IPS-18a (cell line): ENCODE measurements at regions not wholly inside any gene's neighbourhood (a gene's known extent, or its start where the extent isn't known, plus 50 kb on each side); places are given as distances from the start of the nearest gene placed in this dataset.

ENCODE experiments used
- H3K27ac ChIP-seq: one replicate; pipeline ENCODE4 v1.5.1; 2013; ENCODE audit warnings: low read length
- H3K27me3 ChIP-seq: one replicate; pipeline ENCODE4 v1.6.1; 2013; ENCODE audit warnings: mild to moderate bottlenecking, low read length; ENCODE audit not compliant: control insufficient read depth, insufficient read depth
- H3K36me3 ChIP-seq: one replicate; pipeline ENCODE4 v1.6.1; 2013; ENCODE audit warnings: low read depth, low read length; ENCODE audit not compliant: control insufficient read depth
- H3K4me1 ChIP-seq: one replicate; pipeline ENCODE4 v1.6.1; 2013; ENCODE audit warnings: low read depth, low read length; ENCODE audit not compliant: control insufficient read depth
- H3K4me3 ChIP-seq: one replicate; pipeline ENCODE4 v1.5.1; 2013; ENCODE audit warnings: low read length
- H3K9ac ChIP-seq: one replicate; pipeline ENCODE4 v1.6.1; 2013; ENCODE audit warnings: mild to moderate bottlenecking, low read length, moderate library complexity
- H3K9me3 ChIP-seq: one replicate; pipeline ENCODE4 v1.6.1; 2013; ENCODE audit warnings: low read depth, low read length; ENCODE audit not compliant: control insufficient read depth

DNA sequence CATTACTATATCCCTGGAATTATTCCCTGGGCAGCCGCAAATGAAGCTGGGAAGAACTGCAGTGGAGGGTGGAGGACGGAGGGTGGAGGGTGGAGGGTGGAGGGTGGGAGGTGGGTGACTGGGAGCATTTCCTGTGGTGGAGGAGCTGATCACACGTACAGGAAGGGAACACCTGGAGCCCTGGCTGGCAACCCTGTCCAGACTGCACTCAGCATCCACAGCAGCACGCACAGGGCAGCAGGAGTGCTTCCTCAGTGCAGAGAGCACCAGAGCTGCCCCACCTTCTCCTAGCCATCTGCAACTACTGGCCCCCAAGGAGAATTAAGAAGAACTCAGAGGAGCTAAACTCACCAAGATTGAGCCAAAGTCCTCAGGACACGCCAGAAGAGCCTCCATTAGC, 249.9 kb downstream of the EIPR1 start:
- no peaks in the 10 kb centered on the region for H3K9me3 ChIP-seq
- H3K4me1 ChIP-seq, result no peaks in the 10 kb centered on the region
- H3K9ac ChIP-seq, result no peak overlapping the region
- H3K36me3 ChIP-seq, result no peaks in the 10 kb centered on the region
- no peak overlapping the region for H3K4me3 ChIP-seq
- H3K27ac ChIP-seq, result no peak overlapping the region
- no peaks in the 10 kb centered on the region for H3K27me3 ChIP-seq

DNA sequence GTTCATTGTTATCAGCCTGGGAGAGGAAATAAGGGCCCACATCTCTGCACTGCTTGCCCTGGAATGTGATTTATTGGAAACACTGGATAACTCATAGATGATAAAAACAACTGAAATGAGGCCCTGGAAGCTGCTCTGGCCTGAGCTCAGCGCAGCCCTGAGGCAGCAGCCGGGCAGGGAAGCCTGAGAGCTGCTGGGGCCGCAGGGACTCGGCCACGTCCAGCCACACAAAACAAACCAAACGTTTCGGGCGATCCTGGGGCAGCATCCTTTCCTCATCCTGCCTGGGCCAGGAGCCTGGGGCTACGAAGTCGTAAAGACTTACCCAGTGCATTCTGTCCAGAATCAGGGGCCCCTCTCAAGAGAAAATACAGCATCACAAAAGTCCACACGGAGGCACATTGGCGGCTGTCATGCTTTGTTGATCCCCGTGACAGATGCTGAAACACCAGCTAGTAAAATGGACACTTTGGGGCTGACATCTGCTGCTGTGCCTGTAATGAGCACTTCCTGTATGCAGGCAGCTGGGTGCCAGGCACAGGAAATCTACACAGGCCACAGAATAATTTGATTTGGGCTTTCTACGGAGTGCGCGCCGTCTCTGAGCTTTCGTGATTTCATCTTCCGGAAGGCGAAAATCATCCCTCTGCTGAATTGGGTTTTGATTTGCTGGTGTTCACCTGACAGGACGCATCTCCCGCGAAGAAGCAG, 250.6 kb downstream of the EIPR1 start:
- Histone ChIP-seq H3K4me1 (no peaks in the 10 kb centered on the region), H3K4me3 (no peak overlapping the region)

DNA sequence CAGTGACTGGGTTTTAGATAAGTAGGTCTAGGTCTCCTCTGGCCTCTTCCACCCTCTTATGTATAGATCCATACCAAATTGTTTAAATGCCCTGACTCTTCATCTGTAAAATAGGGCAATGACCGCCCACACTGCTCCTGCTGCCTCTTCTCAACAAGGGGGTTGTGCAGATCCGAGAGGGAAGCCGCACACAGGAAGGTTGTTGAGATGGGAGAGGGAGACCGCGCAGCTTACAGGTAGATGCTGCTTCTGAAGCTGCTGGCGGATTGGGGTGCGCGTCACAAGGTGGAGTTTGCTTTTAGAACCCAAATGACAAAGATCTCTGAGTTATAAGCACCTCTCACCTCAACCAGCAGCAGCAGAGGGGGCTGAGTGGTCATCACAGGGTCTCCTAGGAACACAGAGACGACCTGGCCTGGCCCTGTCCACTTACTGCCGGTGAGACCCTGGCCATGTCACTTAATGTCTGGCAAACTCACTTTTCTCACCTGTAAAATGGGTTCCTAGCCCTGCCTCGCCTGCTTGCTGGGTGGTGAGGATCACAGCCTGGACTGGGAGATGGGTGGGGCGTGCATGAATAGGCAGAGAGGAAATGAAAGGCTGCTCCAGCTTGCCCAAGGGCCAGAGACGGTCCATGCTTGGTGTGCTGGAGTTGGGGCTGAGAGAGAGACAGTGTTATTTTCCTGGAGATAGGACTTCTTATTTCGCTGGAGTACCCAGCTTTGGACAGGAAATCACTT, 251.3 kb downstream of the EIPR1 start:
- no peak overlapping the region for H3K9ac ChIP-seq
- H3K4me1 ChIP-seq, result no peaks in the 10 kb centered on the region
- H3K27me3 ChIP-seq, result no peaks in the 10 kb centered on the region
- H3K4me3 ChIP-seq, result no peak overlapping the region
- H3K36me3 ChIP-seq, result no peaks in the 10 kb centered on the region
- H3K27ac ChIP-seq, result no peak overlapping the region
- no peaks in the 10 kb centered on the region for H3K9me3 ChIP-seq

More for the DNA sequence above, 250.6 kb downstream of the EIPR1 start:
- H3K9me3 ChIP-seq, result no peaks in the 10 kb centered on the region
- no peaks in the 10 kb centered on the region for H3K27me3 ChIP-seq
- no peak overlapping the region for H3K9ac ChIP-seq
- no peaks in the 10 kb centered on the region for H3K36me3 ChIP-seq
- no peak overlapping the region for H3K27ac ChIP-seq

DNA sequence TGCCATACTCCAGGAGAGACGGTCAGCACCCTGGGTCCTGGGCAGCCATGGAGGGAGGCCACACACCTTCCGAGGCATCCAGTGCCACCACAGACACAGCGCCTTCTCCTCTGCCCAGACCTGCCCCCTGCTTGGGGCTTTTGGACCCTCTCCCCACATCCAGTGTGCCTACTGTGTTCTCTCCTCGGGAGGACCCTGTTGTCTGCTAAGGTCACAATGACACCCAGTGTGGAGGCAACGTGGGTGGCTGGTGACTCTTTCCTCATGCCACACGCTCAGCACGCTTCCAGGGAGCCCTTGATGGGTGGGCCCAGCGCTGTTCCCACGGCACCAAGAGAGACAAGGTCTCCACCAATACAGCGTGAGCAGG, 251.9 kb downstream of the EIPR1 start:
- Histone ChIP-seq H3K9ac (no peak overlapping the region), H3K27ac (no peak overlapping the region), H3K27me3 (no peaks in the 10 kb centered on the region), H3K36me3 (no peaks in the 10 kb centered on the region), H3K9me3 (no peaks in the 10 kb centered on the region), H3K4me1 (no peaks in the 10 kb centered on the region), H3K4me3 (no peak overlapping the region)

DNA sequence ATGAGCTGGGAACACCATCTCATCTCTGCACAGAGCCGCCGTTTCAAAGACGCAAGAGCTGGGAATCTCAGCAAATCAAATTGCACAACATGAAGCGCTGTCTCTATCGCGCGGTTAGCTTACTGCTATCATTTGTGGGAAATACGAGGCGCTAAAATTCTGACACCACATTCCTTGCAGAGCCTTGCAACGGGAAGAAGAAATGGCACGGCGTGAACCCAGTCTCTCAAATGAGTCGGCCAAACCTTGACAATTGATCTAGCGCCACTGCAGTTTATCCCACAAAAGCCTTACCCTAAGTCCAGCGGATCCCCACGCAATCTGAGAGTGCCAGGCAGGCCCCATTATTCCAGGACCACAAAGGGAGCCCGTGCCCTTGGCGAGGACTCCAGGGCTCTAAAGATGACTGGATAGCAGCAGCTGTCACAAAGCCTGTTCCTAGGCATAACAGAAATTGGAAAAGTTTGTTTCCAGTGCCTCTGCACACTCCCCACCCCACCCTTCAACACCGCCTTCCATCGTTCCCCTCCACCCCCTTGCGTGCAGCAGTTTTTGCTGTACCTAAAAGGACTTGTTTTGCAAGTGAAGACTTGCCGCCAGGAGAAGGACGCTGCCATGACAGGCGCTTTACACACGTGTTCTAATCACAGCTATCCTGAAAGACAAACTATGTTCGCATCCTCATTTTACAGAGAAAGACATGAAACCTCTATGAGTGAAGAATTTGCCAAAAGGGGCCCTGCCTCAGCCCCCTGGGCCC, 252.4 kb downstream of the EIPR1 start:
- no peak overlapping the region for H3K27ac ChIP-seq
- H3K9ac ChIP-seq, result no peak overlapping the region
- H3K27me3 ChIP-seq, result no peaks in the 10 kb centered on the region
- H3K9me3 ChIP-seq, result no peaks in the 10 kb centered on the region
- no peaks in the 10 kb centered on the region for H3K36me3 ChIP-seq
- no peaks in the 10 kb centered on the region for H3K4me1 ChIP-seq
- no peak overlapping the region for H3K4me3 ChIP-seq

DNA sequence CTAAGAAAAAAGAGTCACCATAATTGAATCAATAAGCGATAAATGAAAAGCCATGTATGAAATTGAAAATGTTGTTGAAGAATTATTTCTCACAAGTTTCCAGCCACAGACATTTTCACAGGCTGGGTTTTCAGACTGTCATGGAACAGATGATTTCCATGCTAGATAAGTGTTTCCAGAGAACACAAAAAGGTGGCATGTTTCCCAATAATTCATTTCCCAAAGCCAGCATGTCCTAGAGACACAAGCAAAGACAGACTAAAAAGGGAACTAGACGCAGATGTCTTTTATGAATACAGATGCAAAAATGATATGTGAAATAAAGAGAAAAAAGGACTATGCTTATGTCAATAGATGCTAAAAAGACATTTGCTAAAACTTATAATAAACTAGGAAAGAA, 255.1 kb downstream of the EIPR1 start:
- Histone ChIP-seq H3K4me3 (no peak overlapping the region), H3K9me3 (no peaks in the 10 kb centered on the region), H3K4me1 (no peaks in the 10 kb centered on the region), H3K27ac (no peak overlapping the region), H3K27me3 (no peaks in the 10 kb centered on the region), H3K9ac (no peak overlapping the region), H3K36me3 (no peaks in the 10 kb centered on the region)

DNA sequence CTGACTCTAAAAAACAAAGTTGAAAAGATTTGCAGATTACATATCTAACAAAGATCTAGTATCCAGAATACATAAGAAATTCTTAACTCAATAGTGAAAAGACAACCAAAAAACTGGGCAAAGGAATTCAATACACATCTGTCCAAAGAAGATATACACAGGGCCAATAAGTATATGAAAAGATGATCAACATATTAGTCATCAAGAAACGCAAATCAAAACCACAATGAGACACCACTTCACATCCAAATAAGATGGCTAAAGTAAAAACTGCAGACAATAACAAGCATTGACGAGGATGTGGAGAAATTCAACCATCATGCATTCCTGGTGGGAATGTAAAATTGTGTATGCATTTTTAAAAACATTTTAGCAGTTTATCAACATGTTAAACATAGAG, 256.0 kb downstream of the EIPR1 start:
- no peaks in the 10 kb centered on the region for H3K9me3 ChIP-seq
- no peaks in the 10 kb centered on the region for H3K27me3 ChIP-seq
- no peaks in the 10 kb centered on the region for H3K4me1 ChIP-seq
- H3K36me3 ChIP-seq, result no peaks in the 10 kb centered on the region
- H3K27ac ChIP-seq, result no peak overlapping the region
- H3K4me3 ChIP-seq, result no peak overlapping the region
- no peak overlapping the region for H3K9ac ChIP-seq

DNA sequence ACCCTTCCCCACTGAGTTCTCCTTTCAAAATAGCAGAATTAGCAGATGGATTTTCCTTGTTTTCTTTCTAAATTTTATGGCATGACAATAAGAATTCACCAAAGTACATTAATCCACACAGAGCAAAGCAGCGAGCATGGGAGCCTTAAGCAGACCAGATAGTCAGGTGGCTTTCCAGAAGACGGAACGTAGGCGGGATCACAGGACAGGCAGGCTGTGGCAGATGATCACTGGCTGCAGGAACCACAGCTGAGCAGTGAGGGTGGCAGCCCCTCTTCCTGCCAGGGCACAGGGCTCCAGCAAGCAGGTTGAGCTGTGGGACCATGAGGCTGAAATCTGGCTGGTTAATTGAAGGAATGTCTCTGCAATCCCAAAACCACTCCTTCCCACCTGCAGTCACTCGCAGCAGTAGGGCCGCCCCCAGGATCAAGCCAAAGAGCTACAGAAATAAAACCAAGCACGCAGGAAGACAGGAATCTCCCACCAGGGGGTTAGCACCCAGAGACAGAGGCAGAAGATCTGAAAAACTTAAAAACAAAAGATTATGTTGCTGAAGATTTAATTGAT, 259.9 kb downstream of the EIPR1 start:
- Histone ChIP-seq H3K27ac (no peak overlapping the region), H3K9ac (no peak overlapping the region)

DNA sequence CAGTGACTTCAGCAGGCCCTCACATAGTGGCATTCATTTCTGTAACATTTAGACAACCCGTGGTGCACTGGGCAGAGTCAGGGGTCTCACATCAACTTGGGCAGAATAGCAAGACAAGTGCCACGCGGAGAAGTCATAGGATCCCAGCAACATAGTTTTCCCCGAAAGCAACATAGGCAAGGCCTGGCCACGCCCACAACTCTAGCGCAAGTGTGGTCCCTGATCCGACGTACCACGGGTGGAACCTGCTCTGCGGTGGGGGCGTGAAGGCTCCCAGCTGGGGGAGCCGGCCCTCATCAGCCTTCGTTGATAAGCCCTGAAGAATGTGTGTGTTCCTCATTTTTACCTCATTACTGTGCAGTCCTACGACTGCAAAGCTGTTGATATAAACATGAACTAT, 261.2 kb downstream of the EIPR1 start:
- no peak overlapping the region for H3K9ac ChIP-seq
- H3K27ac ChIP-seq, result no peak overlapping the region
- no peaks in the 10 kb centered on the region for H3K36me3 ChIP-seq
- no peaks in the 10 kb centered on the region for H3K27me3 ChIP-seq
- no peak overlapping the region for H3K4me3 ChIP-seq
- H3K9me3 ChIP-seq, result no peaks in the 10 kb centered on the region
- H3K4me1 ChIP-seq, result no peaks in the 10 kb centered on the region

More for the DNA sequence above, 259.9 kb downstream of the EIPR1 start:
- no peaks in the 10 kb centered on the region for H3K36me3 ChIP-seq
- no peak overlapping the region for H3K4me3 ChIP-seq
- H3K4me1 ChIP-seq, result no peaks in the 10 kb centered on the region
- no peaks in the 10 kb centered on the region for H3K9me3 ChIP-seq
- H3K27me3 ChIP-seq, result no peaks in the 10 kb centered on the region

DNA sequence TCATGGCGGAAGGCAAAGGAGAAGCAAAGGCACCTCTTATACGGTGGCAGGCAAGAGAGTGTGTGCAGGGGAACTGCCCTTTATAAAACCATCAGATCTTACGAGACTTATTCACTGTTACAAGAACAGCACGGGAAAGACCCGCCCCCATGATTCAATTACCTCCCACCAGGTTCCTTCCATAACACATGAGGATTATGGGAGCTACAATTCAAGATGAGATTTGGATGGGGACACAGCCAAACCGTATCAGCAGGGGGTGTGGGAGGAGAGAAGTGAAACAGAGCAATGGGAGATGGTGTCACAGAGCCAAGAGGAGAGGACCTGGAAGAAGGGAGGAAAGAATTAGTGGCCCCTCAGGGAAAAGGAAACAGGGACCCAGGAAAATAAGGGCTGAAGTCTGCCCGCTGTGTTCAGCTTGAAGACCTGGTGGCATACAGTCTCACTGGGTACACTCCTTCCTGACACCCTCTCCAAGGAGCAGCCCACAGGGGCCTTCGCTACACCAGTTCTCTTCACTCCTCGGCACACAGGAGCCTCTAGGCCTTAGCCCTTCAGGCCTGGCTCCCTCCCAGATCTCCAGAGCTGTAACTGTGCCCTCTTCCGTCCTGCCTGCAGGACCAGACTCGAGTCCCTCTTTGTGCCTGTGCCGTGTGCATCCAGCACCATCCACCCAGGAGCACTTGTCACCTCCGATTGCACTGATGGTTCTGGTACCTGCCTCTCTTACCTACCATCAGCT, 262.1 kb downstream of the EIPR1 start:
- Histone ChIP-seq H3K36me3 (no peaks in the 10 kb centered on the region), H3K9ac (no peak overlapping the region), H3K27me3 (no peaks in the 10 kb centered on the region), H3K9me3 (no peaks in the 10 kb centered on the region), H3K4me3 (no peak overlapping the region), H3K4me1 (no peaks in the 10 kb centered on the region), H3K27ac (no peak overlapping the region)
